ENCODE measurements at regions not wholly inside any gene's neighbourhood (a gene's known extent, or its start where the extent isn't known, plus 50 kb on each side); places are given as distances from the start of the nearest gene placed in this dataset.

DNA sequence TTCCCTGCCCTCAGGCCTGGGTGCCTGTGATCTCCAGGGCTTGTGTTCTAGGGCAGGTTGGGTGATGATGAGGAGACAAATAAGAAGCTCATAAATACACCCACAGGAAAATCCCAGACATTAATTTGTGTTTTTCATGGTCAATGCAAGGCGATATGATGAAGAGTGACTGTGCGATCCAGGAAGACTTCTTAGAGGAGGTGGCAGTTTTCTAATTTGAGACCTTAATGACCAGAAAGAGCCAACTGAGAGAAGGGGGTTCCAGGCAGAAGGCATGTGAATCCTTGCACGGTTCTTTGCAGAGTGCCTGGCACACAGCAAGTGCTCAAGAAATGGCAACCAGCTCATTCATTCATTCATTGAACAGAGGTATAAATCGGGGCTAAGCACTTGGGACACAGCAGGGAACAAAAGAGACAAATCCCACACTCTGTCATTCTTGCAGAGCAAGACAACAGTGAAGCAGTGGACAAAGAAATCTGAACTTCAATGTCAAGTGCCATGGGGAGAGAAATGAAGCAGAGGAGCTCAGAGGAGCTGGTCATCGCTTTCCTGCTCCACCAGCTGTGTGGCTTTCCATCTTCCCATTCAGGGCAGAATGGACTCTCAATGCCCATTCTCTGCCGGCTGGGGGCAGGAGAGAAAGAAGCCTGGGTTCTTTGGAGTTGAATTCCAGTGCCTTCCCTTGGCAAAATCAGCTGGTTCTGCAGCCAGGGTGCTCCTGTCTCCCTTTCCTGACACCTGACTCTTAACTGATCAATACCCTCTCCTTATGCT is 128.3 kb downstream of the AACS start:
- no peak for DNase-seq

DNA sequence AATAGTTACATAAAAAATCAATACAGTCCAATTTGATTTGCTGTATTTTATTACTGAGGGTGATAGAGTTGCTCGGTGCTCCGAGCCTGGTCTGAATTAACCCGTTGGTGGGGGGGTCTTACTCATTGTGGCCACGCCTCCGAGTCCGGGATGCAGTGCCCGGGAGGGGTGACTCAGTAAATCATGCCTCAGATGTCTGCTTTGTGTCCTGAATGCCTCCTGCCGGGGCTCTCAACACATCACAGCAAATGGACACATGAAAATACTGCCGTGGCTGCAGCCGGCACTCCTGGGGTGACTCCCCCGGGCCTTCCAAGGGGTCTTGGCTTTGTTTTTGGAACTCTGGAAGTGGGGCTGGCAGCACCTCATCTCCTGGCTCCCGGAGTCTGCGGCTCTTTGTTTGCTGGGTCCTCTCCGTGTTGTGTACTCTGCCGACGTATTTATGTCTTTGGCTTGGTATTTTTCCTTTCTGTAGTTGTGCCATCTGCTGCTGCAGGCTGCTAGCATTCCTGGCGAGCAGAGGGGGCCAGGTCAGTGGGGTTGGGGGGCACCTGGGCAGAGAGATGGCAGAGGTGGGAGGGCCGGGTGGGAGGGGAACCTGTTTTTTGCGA is 129.0 kb downstream of the AACS start:
- no peak for DNase-seq

DNA sequence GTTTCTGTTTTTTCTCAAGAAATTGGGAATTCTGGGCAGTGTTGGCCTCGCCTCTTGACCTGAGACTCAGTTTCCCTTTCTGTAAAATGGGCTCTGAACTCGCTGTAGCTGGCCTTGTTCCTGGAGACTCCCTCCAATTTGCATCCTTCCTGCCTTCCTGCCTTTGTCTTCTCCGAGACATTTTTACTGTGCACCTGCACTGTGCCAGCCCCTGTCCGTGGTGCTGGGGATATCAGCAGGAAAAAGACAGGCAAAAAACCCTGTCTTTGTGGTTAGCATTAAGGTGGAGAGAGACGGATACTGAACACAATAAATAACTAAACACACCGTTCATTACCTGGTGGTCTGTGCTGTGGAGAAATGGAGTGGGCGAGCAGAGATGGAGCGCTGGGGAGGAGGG is 129.8 kb downstream of the AACS start:
- DNase-seq = no peak

DNA sequence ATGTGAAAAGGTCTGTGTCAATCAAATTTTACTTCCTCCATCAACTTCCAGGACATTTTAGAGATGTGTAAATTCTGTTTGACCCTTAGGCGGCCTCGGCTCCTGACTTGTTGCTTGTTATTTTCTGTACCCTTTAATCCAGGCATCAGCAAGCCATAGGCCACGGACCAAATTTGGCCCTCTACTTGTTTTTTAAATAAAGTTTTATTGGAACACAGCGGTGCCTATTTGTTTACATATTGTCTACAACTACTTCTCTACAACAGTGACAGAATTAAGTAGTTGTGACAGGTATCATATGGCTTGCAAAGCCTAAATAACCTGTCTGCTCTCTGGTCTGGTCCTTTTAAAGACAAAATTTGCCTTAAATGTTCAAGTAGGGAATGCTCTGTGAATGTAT is 132.1 kb downstream of the AACS start:
- DNase-seq = no peak

DNA sequence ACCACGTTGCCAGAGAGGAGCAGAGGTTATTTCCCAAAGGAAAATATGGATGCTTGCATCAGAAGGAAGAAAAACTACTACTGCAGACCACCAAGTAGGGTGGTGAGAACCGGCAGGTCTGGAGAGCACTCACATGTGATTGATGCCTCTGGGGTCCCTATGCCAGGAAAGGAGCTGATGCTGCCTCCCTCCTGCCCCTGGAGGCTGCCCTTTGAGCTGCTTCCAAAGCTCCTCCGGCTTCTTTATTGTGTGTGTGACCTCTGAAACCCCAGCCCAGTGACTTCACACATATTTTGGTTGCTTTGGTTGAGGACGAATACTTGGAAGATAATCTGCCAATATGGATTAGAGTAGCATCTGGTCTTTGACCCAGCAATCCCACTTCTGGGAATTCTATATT is 133.4 kb downstream of the AACS start:
- no peak for DNase-seq

DNA sequence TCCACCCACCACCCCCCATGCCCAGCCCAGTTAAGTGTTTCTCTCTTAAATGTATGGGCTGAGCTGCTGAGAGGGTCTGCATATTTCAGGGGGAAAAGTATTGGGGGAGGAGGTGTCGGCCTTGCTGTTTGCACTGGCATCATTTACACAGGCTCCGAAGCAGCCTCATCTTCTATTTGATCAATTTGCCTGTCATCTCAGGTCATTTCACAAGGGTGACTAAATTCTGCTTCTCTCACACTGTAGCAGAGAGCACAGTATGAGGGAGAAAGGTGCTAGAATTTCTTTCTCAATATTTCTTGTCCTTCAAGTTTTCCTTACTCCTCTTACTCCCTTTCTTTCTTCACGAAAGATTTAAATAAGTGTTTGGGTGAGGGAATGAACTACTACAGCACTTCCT is 135.9 kb downstream of the AACS start:
- no peak for DNase-seq

DNA sequence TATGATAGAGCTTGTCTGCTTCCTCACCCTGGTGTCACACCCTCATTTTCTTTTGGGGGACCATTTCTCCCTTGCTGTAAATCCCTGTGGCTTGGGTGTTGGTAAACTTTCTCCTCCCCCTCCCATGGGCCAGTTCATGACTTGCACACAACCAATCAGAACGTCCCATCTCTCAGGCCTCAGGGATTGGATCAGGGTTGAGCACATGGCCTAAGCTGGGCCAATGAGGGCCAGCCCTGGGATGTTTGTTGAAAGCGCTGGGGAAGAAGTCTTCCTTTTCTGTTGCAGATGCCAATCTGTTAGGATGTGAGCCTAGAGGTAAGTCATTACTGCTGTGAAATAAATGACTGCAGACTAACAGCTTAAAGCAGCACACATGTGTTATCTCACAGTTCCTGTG is 136.7 kb downstream of the AACS start:
- no peak for DNase-seq

DNA sequence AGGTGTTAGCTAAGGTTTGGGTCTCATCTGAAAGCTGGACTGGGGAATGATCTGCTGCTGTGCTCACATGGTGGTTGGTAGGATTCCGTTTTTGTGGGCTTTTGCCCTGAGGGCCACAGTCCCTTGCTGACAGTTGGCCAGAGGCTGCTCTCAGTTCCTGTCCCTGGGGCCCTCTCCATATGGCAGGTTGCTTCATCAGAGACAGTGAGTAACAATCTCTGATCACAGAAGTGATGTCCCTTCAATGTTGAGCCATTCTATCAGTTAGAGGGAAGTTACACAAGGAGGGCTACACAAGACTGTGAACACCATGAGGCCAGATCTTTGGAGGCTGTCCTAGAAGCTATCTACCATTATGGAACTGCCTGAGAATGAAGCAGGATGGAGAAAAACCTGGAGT is 137.2 kb downstream of the AACS start:
- no peak for DNase-seq

DNA sequence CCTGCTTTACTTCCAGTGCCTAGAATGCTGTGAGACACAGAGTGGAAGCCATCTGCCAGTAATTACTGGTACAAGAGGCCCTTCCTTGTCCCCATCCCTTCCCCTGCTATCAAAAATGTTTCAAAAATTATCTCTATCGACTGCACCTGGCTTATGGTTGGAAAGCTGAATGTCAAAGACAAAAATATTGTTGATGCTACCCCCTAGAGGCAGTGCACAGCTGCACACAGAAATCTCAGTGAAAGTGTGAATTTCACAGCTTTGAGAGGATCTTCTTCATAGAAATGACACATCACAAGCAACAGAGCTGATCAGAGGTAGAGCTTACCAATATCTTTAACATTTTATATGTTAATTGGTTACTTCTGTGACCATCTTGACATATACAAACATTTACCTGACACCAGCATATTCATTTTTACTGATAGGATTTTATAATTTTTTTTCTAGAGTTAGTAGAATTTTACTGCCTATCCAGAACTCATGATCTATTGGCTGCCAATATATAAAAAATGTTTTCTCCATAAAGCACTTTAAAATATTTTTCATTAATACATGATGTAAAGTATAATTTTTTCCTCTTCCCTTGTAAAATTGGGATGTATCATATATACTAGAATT is 138.0 kb downstream of the AACS start:
- no peak for DNase-seq

DNA sequence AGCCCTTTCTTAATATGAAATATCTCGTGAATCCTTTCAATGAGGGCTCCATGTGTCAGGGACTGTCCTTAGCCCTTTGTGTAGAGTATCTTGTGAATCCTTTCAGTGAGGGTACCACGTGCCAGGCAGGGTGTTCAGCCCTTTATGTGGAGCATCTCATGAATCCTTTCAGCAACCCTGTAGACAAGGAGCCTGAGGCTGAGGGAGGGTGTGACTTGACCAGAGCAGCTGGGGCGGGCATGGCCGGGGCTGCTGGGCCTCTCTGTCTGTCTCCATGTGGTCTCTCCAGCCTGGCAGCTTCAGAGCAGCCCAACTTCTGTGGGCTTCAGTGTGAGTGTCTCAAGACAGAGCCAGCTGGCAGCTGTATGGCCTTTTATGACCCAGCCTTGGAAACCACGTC is 140.2 kb downstream of the AACS start:
- DNase-seq = no peak

DNA sequence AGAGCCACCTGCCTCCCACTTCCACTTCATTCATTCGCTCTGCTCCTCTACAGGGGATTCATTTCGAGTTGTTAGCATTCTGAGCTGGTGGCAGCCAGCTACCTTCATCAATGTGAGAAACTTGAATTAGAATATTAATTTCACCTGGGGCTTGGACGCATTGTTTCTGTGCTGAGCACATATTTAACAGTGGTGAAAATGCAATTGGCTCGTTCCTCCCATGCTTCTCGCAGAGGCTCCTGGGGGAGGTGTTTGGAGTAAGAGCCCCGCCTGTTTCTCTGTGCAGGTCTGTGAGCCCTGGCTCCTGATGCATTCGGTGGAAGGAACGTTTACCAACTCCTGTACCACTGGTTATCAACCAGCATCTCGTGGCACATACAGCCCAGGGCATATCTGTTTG is 141.5 kb downstream of the AACS start:
- DNase-seq = no peak

DNA sequence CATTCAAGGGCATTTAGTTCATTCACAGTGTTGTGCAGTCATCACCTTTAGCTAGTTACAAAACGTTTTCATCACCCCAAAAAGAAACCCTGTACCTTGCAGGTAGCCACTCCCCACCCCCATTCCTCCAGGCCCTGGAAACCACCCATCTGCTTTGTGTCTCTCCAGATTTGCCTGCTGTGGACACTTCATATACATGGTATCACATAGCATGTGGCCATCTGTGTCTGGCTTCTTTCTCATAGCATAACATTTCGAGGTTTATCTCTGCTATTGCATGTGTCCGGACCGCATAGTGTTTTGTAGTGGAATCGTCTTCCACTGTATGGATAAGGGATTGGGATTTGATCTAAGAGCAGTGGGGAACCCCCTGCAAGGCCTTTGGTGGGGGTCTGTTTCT is 143.1 kb downstream of the AACS start:
- no peak for DNase-seq

DNA sequence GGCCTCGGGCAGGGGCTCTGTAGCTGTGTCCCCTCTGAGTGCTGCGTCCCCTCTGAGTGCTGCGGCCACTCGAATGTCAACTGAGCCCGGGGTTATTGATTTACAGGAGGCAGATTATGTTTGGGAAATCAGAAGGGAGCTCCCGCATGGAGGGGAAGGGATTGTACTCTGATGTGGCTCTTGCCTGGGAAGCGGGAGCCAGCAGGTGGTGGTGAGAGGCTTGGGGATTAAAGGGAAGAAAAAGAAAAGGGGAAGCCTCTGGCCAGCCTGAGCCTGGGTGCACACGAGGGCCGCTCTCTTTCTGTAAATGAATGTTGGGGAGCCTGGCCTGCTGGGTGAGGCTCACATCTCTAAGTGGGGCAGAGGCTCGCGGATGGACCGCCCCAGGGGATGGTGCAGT is 143.7 kb downstream of the AACS start:
- DNase-seq = no peak

DNA sequence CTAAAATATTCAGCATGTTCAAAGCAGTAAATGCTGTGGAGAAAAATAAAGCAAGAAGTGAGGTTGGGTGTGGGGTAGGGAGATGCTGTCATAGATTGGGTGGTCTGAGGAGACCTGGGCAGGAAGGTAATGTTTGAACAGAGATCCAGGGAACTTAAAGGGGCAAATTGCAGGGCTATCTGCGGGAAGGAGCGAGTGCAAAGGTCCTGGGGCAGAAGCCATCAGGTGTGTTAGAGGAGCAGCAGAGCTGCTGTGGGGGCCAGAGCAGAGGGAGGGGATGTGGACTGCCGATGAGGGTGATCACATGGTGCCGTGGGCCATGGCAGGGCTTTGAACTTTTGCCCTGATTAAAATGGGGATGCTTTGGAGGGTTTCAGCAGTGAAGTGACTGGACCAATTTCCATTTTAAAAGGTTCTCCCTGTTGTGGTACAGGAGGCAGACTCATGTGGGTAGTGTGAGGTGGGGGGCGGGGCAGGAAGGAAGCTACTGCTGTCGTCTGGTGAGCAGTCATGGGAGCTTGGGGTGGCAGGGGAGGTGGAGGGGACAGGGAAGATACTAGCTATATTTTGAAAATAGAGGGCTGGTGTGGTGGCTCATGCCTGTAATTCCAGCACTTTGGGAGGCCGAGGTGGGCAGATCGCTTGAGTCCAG is 145.0 kb downstream of the AACS start:
- no peak for DNase-seq

DNA sequence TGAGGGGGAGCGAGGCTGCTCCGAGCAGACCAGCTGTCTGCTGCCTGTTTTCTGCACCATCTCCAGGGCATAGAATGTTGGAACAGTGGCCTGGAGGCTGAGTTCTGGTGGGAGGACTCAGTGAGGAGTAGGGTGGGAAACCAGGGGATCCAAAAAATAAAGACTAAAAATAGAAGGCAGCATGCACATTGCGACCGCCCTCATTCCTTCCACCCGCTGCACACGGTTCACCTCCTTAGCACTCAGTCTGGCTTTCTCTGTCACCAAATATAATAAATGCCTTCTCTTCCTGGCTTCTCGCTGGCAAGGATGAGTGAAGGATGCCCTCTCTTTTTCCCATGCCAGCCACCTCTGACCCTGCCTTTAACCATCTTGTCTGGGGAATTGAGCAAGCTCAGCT is 146.2 kb downstream of the AACS start:
- no peak for DNase-seq

DNA sequence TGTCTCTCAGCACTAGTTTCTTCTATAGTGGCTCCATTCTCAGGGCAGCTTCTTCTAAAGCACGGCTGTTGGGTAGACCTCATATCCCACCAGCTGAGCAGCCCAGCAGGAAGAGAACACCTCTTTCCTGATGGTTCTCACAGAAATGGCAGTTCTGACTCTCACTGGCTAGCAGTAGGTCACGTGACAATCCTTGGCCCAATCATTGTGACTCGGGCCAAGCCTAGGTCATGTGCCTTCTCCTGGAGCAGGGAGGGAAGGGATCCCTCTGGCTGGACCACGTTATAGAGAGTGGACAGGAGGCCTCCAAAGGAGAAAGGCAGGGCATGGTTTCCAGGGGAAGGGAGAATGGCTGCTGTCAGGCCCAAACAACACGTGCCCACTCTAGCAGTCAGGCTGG is 149.1 kb downstream of the AACS start:
- no peak for DNase-seq

DNA sequence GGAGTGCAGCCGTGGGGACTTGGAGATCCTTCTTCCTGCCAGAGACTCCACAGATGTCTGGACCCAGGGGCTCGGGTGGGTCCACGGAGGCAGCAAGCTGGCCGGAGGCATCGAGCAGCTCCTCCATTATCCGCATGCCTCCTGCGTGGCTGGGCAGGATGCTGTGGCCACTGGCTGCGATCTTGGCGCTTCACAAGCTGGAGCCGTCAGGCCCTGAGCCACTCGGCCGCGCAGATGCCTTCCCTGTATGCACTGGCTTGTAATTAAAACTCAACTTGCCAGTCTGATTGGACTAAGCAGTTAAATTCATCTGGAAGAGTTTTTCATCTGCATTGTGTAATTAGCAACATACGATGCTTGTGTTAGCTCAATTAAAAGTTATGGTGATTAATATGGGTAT is 151.5 kb downstream of the AACS start:
- no peak for DNase-seq

DNA sequence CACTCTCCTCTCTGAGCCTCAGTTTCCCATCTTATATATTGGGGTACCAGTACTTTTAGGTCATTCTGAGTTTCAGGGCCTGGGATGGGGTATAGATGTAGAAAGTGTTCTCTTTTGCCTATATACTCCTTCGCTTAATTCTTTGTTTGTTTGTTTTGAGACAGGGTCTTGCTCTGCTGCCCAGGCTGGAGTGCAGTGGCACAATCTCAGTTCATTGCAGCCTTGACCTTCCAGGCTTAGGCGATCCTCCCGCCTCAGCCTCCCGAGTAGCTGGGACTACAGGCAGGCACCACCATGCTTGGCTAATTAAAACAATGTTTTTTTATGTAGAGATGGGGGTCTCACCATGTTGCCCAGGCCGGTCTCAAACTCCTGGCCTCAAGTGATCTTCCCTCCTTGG is 152.1 kb downstream of the AACS start:
- no peak for DNase-seq

DNA sequence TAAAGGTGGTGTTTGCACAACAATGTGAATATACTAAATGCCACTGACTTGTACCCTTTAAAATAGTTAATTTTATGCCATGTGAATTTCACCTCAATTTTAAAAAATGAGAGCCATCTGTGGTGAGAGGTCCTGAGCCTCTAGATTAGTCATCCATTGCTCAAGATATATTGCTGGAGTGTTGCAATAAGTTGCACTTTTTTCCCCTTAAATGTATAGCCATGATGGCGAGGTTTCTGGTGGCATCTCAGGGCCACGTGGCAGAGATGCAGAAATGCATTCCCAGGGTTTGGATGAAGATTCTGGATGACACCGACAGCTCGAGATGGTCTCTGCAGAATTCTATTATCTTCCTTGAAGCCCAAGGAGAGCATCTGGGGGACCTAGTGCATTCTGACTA is 153.7 kb downstream of the AACS start:
- DNase-seq = no peak

DNA sequence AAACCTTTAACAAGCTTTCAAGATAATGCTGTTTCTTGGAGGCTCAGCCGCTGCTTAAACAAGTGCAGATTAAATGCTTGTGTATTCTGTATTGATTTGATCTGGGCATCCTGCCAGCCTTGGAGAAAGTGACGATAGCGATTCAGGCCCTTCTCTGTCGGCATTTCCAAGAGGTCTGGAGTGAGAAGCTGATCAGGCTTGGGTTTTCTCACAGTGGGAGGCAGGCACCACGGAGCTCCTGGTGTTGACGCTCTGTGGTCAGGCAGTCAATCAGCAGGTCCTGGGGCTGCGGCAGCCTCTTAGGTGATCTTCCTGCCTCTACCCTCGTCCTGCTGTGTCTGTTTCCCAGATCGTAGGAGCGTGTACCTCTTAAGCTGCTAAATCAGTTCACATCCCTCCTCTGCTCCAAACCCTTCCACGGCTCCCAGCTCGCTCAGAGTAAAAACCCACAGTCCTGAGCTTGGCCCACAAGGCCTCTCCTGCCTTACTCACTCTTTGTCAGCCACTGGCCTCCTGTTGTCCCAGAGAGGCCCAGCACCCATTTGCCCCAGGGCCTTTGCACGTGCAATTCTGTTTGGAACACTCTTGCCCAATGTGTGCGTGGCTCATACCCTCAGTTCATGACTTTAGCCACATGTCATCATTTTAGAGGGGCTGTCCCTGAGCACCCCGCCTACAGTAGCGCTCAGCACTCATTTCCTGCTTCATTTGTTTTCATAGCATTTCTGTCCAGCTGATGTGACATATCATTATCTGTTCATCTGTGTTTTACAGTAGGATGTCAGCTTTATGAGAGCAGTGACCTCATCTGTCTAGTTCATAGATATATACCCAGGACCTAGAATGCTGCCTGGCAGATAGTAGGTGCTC is 155.4 kb downstream of the AACS start:
- DNase-seq = no peak

DNA sequence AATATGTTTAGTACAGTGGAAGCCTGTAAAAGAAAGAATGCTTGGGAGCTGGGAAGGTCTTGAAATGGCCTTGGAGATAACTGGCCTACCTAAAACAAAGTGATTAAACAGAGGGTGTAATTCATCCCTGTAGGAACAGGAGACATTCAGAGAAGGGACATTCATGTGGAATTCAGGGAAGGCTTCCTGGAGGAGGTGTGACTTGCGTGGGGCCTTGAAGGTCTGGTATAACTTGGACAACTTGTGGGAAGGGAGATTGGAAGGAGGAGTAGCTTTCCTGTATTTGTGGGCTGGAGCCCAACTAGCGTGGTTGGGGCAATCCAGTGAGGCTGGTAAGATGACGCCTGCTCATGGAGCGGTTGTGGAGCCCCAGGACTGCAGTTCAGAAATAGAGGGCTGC is 156.4 kb downstream of the AACS start:
- DNase-seq = no peak

DNA sequence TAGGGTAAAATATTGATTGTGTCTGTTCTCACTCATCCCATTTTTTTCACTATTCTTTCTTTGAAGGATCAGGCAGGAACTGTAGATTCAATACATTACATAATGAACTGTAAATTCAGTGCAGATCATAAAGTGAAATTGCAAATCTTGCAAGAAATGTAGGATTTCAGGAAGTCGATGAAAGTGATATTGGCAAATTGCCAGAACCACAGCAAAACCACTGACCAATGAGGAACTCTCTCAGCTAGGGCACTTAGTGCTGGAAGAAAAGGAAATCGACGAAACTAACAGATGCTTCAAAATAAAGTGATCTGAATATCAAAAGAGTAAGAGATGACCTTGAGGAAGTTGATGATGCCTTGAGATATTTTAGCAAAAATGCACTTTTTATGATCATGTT is 157.6 kb downstream of the AACS start:
- no peak for DNase-seq

DNA sequence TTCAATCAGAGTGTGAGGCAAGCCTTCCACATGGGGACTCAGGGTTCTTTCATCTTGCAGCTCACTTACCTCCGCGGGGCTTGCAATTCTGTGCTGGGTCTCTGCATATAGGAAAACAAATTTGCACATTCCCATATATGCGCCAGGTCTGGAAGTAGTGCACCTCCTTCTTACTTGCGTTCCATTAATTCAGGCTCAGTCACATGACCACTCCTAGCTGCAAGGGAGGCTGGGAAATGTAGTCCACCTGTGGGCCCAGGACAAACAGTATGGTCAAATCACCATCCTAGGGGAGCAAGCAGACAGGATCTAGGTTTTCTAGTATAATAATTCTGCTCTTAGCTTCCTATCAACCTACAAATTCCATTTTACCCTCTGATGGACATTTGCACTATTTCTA is 160.4 kb downstream of the AACS start:
- DNase-seq = no peak

Data from activated CD8-positive, alpha-beta memory T cell treated with anti-CD3 and anti-CD28 coated beads, Interleukin-2, amount 50 U/mL, for 48 hours (primary cell).